OCI-LY7 (cell line): ENCODE measurements at regions not wholly inside any gene's neighbourhood (a gene's known extent, or its start where the extent isn't known, plus 50 kb on each side); places are given as distances from the start of the nearest gene placed in this dataset.

Source experiments
- BruUV-seq: library from RNA; stranded (reverse); fragments of 400-500 nt; replicated peaks from 2 replicates; lab custom pipeline; 2021; lab: Mats Ljungman, UMichigan
- CTCF ChIA-PET: fragments of 300-600 bp; sonication (Branson Sonifier 250); formaldehyde crosslinking; loops from one replicate; lab custom pipeline; 2022; ENCODE audit warnings: antibody characterized with exemption; ENCODE audit not compliant: unreplicated experiment; lab: Charles Lee
- POLR2A ChIA-PET: fragments of 300-600 bp; sonication (Branson Sonifier 250); formaldehyde crosslinking; loops from one replicate; lab custom pipeline; 2022; ENCODE audit warnings: antibody characterized with exemption; lab: Charles Lee
- DNase-seq: peaks from one replicate; pipeline ENCODE4 v3.0.0-alpha.2; 2015; ENCODE audit warnings: low spot score
- H2AFZ ChIP-seq: fragments of 200-600 bp; sonication (generic), shearing (Covaris generic); 2 replicates; pipeline ENCODE4 v1.6.1; 2014; ENCODE audit warnings: mild to moderate bottlenecking, antibody characterized with exemption, low read length, moderate library complexity
- H3K27ac ChIP-seq: fragments of 200-600 bp; sonication (generic); 2 replicates; pipeline ENCODE4 v1.5.1; 2014; ENCODE audit warnings: mixed run types, low read depth, mild to moderate bottlenecking, moderate library complexity, low read length, inconsistent platforms; ENCODE audit not compliant: poor library complexity, severe bottlenecking
- H3K36me3 ChIP-seq: fragments of 200-600 bp; sonication (generic); 2 replicates; pipeline ENCODE4 v1.6.1; 2014; ENCODE audit warnings: mild to moderate bottlenecking, antibody characterized with exemption, low read length, moderate library complexity, mixed read lengths; ENCODE audit not compliant: insufficient read depth
- H3K4me1 ChIP-seq: fragments of 200-600 bp; sonication (generic); 2 replicates; pipeline ENCODE4 v1.5.1; 2014; ENCODE audit warnings: mild to moderate bottlenecking, low read length; ENCODE audit not compliant: insufficient read depth, poor library complexity, severe bottlenecking
- H3K4me2 ChIP-seq: fragments of 200-600 bp; sonication (generic); 2 replicates; pipeline ENCODE4 v1.6.1; 2014; ENCODE audit warnings: mild to moderate bottlenecking, low read length
- H3K4me3 ChIP-seq: fragments of 200-600 bp; sonication (generic); 2 replicates; pipeline ENCODE4 v1.5.1; 2014; ENCODE audit warnings: mild to moderate bottlenecking, low read depth, low read length; ENCODE audit not compliant: poor library complexity, severe bottlenecking
- H3K79me2 ChIP-seq: fragments of 200-600 bp; sonication (generic); 2 replicates; pipeline ENCODE4 v1.6.1; 2016; ENCODE audit warnings: low read depth, mild to moderate bottlenecking, low read length, moderate library complexity, mixed read lengths; ENCODE audit not compliant: insufficient read depth
- H3K9me2 ChIP-seq: fragments of 200-600 bp; sonication (generic); 2 replicates; pipeline ENCODE4 v1.6.1; 2016; ENCODE audit warnings: mild to moderate bottlenecking, low read length, mixed read lengths; ENCODE audit not compliant: insufficient read depth
- H3K9me3 ChIP-seq: fragments of 200-600 bp; sonication (generic); 2 replicates; pipeline ENCODE4 v1.6.1; 2014; ENCODE audit warnings: mild to moderate bottlenecking, mixed run types, low read length, mixed read lengths
- H4K20me1 ChIP-seq: fragments of 200-600 bp; sonication (generic); 2 replicates; pipeline ENCODE4 v1.6.1; 2014; ENCODE audit warnings: mild to moderate bottlenecking, antibody characterized with exemption, low read length, moderate library complexity, mixed read lengths; ENCODE audit not compliant: insufficient read depth
- CTCF ChIP-seq: fragments of 200-600 bp; sonication (generic); conservative IDR thresholded peaks from 2 replicates; pipeline ENCODE4 v1.5.1; 2014; ENCODE audit warnings: mild to moderate bottlenecking, antibody characterized with exemption, low read length, moderate library complexity, mixed read lengths
- EZH2phosphoT487 ChIP-seq: fragments of 200-600 bp; sonication (generic); IDR thresholded peaks from 2 replicates; pipeline ENCODE4 v1.6.1; 2018; ENCODE audit warnings: low read depth, borderline replicate concordance, mild to moderate bottlenecking, mixed run types, antibody characterized with exemption, low read length, moderate library complexity, mixed read lengths
- intact Hi-C: fragments of 100-400 bp; cut with micrococcal nuclease; formaldehyde crosslinking; loops from one replicate; pipeline ENCODE4 v1.10.0; 2022; ENCODE audit not compliant: unreplicated experiment

DNA sequence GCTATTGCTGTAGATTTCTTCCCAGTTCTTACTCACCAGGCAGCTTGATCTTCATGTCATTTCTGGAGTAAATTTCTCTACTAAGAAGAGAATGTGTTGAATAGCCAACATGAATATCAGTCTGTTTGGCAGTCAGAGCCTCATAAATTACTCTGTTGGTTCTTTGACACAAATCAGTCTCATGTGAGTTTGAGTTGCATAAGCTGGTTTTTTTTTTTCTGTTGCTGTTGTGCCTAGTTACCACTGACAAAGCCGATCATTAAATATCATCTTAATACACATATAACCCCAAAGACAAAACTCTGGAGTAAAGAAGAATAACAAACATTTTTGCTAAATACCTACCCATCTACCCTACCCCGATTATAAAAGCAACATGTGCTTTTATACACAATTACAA lies 240.5 kb upstream of the KCNJ16 start:
- H4K20me1 ChIP-seq = no peaks in the 10 kb centered on the region
- no peaks in the 10 kb centered on the region for H3K9me2 ChIP-seq
- ChIA-PET POLR2A (interaction anchor here (0.6 kb wide), 1 partner anchor 249 kb away, joined by 3 read pairs; no protein-coding TSS in a partner anchor), CTCF (no interaction called here)
- intact Hi-C loops = no loop called here
- no peak for DNase-seq
- no peaks in the 10 kb centered on the region for H3K79me2 ChIP-seq
- no peak overlapping the region for H3K4me3 ChIP-seq
- 0 out of 2 replicates have a peak, but pooled peaks cover 11% of the 10 kb centered on the region for H3K9me3 ChIP-seq
- BruUV-seq = no TSS peak
- H3K4me2 ChIP-seq = no peak overlapping the region
- TF ChIP-seq EZH2phosphoT487 (no peak), CTCF (no peak)
- H3K4me1 ChIP-seq = no peaks in the 10 kb centered on the region
- H2AFZ ChIP-seq = no peak overlapping the region
- no peak overlapping the region for H3K27ac ChIP-seq
- H3K36me3 ChIP-seq = no peaks in the 10 kb centered on the region

- no peak overlapping the region for H2AFZ ChIP-seq
Observed at GRCh38 chr17:69851736-69852135, 223.3 kb upstream of the KCNJ16 start.

More at GRCh38 chr17:69851736-69852135, 223.3 kb upstream of the KCNJ16 start:
- no peaks in the 10 kb centered on the region for H4K20me1 ChIP-seq
- intact Hi-C loops = loop anchor here (2.0 kb wide), 1 partner anchor 241 kb away; no protein-coding TSS in a partner anchor
- H3K36me3 ChIP-seq = no peaks in the 10 kb centered on the region
- CTCF ChIA-PET = no interaction called here
- BruUV-seq = no TSS peak
- no peak overlapping the region for H3K4me2 ChIP-seq
- no peaks in the 10 kb centered on the region for H3K9me2 ChIP-seq
- DNase-seq = no peak
- no peaks in the 10 kb centered on the region for H3K9me3 ChIP-seq
- no peaks in the 10 kb centered on the region for H3K4me1 ChIP-seq
- POLR2A ChIA-PET = interaction anchor here (0.7 to 1.0 kb wide), 3 partner anchors 50 to 1146 kb away, joined by 4 read pairs; no protein-coding TSS in a partner anchor
- no peak overlapping the region for H3K27ac ChIP-seq
- H3K4me3 ChIP-seq = no peak overlapping the region
- H3K79me2 ChIP-seq = no peaks in the 10 kb centered on the region
- no peak for TF ChIP-seq CTCF
